CD14-positive monocyte (primary cell): ENCODE measurements at regions not wholly inside any gene's neighbourhood (a gene's known extent, or its start where the extent isn't known, plus 50 kb on each side); places are given as distances from the start of the nearest gene placed in this dataset.

Experiments used
- DNase-seq, 3 donors: peaks; one replicate each; pipeline ENCODE4 v3.0.0-alpha.2; 2011 to 2022
- H2AFZ ChIP-seq: 2 replicates; pipeline ENCODE4 v1.6.0; 2012; ENCODE audit warnings: mild to moderate bottlenecking, low read depth, low read length, inconsistent platforms; ENCODE audit not compliant: insufficient read depth, poor library complexity, severe bottlenecking
- H3K27ac ChIP-seq, 2 donors: 1 replicate in 1 of 2; 2 replicates in 1 of 2; pipeline ENCODE4 v1.5.1; 2012 to 2013; ENCODE audit warnings: low read length in 2 of 2, control low read depth in 1 of 2, inconsistent platforms in 1 of 2, low read depth in 1 of 2, mild to moderate bottlenecking in 1 of 2
- H3K27me3 ChIP-seq, 2 donors: one replicate each; pipeline versions ENCODE4 v1.6.0 to v1.6.1; 2011 to 2013; ENCODE audit warnings: low read length in 2 of 2; ENCODE audit not compliant: control insufficient read depth in 2 of 2, insufficient read depth in 2 of 2
- H3K36me3 ChIP-seq, 2 donors: replicated peaks in 1 of 2; 1 replicate in 1 of 2; 2 replicates in 1 of 2; pipeline versions ENCODE4 v1.5.1 to v1.6.1; 2012 to 2013; ENCODE audit warnings: low read length in 2 of 2, control low read depth in 1 of 2, inconsistent platforms in 1 of 2, mild to moderate bottlenecking in 1 of 2; ENCODE audit not compliant: insufficient read depth in 2 of 2, control insufficient read depth in 1 of 2
- H3K4me1 ChIP-seq, 2 donors: 1 replicate in 1 of 2; 2 replicates in 1 of 2; pipeline versions ENCODE4 v1.5.1 to v1.6.1; 2012 to 2013; ENCODE audit warnings: low read length in 2 of 2, control low read depth in 1 of 2, inconsistent platforms in 1 of 2, mild to moderate bottlenecking in 1 of 2, moderate library complexity in 1 of 2; ENCODE audit not compliant: insufficient read depth in 2 of 2, control insufficient read depth in 1 of 2
- H3K4me2 ChIP-seq: replicated peaks from 2 replicates; pipeline ENCODE3; 2012; ENCODE audit warnings: low read length, moderate library complexity, mild to moderate bottlenecking; ENCODE audit not compliant: poor library complexity, severe bottlenecking; ENCODE audit errors: extremely low read depth
- H3K4me3 ChIP-seq, 3 experiments: fragments of 200-600 bp in 1 of 3; sonication (generic) in 1 of 3; replicated peaks in 1 of 3; 1 replicate in 2 of 3; 2 replicates in 1 of 3; pipeline ENCODE4 v1.5.1; 2011 to 2013; ENCODE audit warnings: low read length in 3 of 3, mild to moderate bottlenecking in 3 of 3, control low read depth in 2 of 3, low read depth in 2 of 3, inconsistent platforms in 1 of 3, moderate library complexity in 1 of 3
- H3K79me2 ChIP-seq: 2 replicates; pipeline ENCODE4 v1.6.0; 2012; ENCODE audit warnings: mild to moderate bottlenecking, control low read depth, inconsistent platforms, low read length, moderate library complexity; ENCODE audit not compliant: insufficient read depth
- H3K9ac ChIP-seq: 2 replicates; pipeline ENCODE4 v1.6.0; 2017; ENCODE audit warnings: low read length, mild to moderate bottlenecking; ENCODE audit not compliant: insufficient read depth, poor library complexity, severe bottlenecking
- H3K9me3 ChIP-seq, 2 donors: replicated peaks in 1 of 2; 1 replicate in 1 of 2; 2 replicates in 1 of 2; pipeline versions ENCODE4 v1.5.1 to v1.6.1; 2012 to 2013; ENCODE audit warnings: low read length in 2 of 2, control low read depth in 1 of 2; ENCODE audit not compliant: control insufficient read depth in 1 of 2, insufficient read depth in 1 of 2
- H4K20me1 ChIP-seq: 2 replicates; pipeline ENCODE4 v1.6.0; 2012; ENCODE audit warnings: mild to moderate bottlenecking, low read length, control low read depth, moderate library complexity; ENCODE audit not compliant: insufficient read depth
- H3K27ac Mint-ChIP-seq, 7 donors: one replicate each; pipeline ENCODE4 v1.8.0; 2020; ENCODE audit warnings: mild to moderate bottlenecking in 7 of 7, mixed read lengths in 7 of 7, moderate library complexity in 6 of 7, inconsistent platforms in 2 of 7
- H3K27me3 Mint-ChIP-seq, 3 donors: one replicate each; pipeline ENCODE4 v1.8.0; 2021 to 2022; ENCODE audit warnings: low read depth in 3 of 3, mild to moderate bottlenecking in 3 of 3, mixed read lengths in 3 of 3, moderate library complexity in 3 of 3, inconsistent platforms in 1 of 3
- H3K36me3 Mint-ChIP-seq, 2 donors: one replicate each; pipeline ENCODE4 v1.8.0; 2020; ENCODE audit warnings: mixed read lengths in 2 of 2, inconsistent platforms in 1 of 2, mild to moderate bottlenecking in 1 of 2
- H3K4me1 Mint-ChIP-seq: one replicate; pipeline ENCODE4 v1.8.0; 2020; ENCODE audit warnings: mild to moderate bottlenecking, mixed read lengths
- H3K4me3 Mint-ChIP-seq, 2 donors: one replicate each; pipeline ENCODE4 v1.8.0; 2020; ENCODE audit warnings: mild to moderate bottlenecking in 2 of 2, mixed read lengths in 2 of 2, moderate library complexity in 1 of 2
- H3K9me3 Mint-ChIP-seq, 7 donors: one replicate each; pipeline ENCODE4 v1.8.0; 2020 to 2022; ENCODE audit warnings: mixed read lengths in 7 of 7, mild to moderate bottlenecking in 6 of 7, moderate library complexity in 6 of 7, inconsistent platforms in 2 of 7
- WGBS: methylation state at CpG from one replicate; pipeline ENCODE4 v1.1.5; 2013; ENCODE audit warnings: missing lambda C conversion rate; ENCODE audit not compliant: insufficient coverage; 5-methylcytosine and 5-hydroxymethylcytosine counted together
- intact Hi-C, 2 donors: fragments of 100-400 bp; cut with micrococcal nuclease; formaldehyde crosslinking; loops; one replicate each; pipeline versions ENCODE4 v1.15.0 to v1.15.1; 2023
- TF ChIP-seq, protein P1 (sequence below): fragments of 200-600 bp; IDR thresholded peaks from one replicate; pipeline ENCODE4 v1.8.0; 2022; ENCODE audit warnings: antibody characterized with exemption, mild to moderate bottlenecking

GRCh38 chr20:40749985-40750506 lies 61.0 kb upstream of the MAFB start:
- H2AFZ ChIP-seq = no peak overlapping the region
- no peak overlapping the region for H3K9ac ChIP-seq
- Mint-ChIP-seq H3K27me3 (peaks cover 0 to 16% (median 3%) of the 10 kb centered on the region in 3 donors), H3K4me3 (no peak overlapping the region), H3K36me3 (peaks cover 0 to 6% of the 10 kb centered on the region in 2 donors), H3K4me1 (peaks cover 77% of the 10 kb centered on the region), H3K9me3 (no peaks in the 10 kb centered on the region), H3K27ac (no peak overlapping the region)
- H3K9me3 ChIP-seq = no peaks in the 10 kb centered on the region
- H3K27me3 ChIP-seq = no peaks in the 10 kb centered on the region
- intact Hi-C loops = loop anchor here (10.0 kb wide), 2 partner anchors 175 to 195 kb away; no protein-coding TSS in a partner anchor
- no peak overlapping the region for H3K4me3 ChIP-seq
- TF ChIP-seq, protein P1, sequence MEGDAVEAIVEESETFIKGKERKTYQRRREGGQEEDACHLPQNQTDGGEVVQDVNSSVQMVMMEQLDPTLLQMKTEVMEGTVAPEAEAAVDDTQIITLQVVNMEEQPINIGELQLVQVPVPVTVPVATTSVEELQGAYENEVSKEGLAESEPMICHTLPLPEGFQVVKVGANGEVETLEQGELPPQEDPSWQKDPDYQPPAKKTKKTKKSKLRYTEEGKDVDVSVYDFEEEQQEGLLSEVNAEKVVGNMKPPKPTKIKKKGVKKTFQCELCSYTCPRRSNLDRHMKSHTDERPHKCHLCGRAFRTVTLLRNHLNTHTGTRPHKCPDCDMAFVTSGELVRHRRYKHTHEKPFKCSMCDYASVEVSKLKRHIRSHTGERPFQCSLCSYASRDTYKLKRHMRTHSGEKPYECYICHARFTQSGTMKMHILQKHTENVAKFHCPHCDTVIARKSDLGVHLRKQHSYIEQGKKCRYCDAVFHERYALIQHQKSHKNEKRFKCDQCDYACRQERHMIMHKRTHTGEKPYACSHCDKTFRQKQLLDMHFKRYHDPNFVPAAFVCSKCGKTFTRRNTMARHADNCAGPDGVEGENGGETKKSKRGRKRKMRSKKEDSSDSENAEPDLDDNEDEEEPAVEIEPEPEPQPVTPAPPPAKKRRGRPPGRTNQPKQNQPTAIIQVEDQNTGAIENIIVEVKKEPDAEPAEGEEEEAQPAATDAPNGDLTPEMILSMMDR = no peak
- WGBS = 100% methylated on average over 1 of the region's 2 CpGs
- DNase-seq = no peak
- H4K20me1 ChIP-seq = no peaks in the 10 kb centered on the region
- no peak overlapping the region for H3K4me2 ChIP-seq
- no peaks in the 10 kb centered on the region for H3K79me2 ChIP-seq
- H3K27ac ChIP-seq = no peak overlapping the region
- H3K4me1 ChIP-seq = peaks cover 47 to 57% of the 10 kb centered on the region in 2 donors
- no peaks in the 10 kb centered on the region for H3K36me3 ChIP-seq

GRCh38 chr20:40750541-40751035 lies 61.6 kb upstream of the MAFB start:
- Mint-ChIP-seq H3K4me1 (peaks cover 77% of the 10 kb centered on the region), H3K36me3 (peaks cover 2 to 6% of the 10 kb centered on the region in 2 donors), H3K27ac (peak overlapping the region in 1 of 7 donors; percentile 16), H3K9me3 (no peaks in the 10 kb centered on the region), H3K27me3 (peaks cover 0 to 15% (median 3%) of the 10 kb centered on the region in 3 donors), H3K4me3 (no peak overlapping the region)
- Histone ChIP-seq H3K27me3 (no peaks in the 10 kb centered on the region), H3K4me2 (no peak overlapping the region), H3K27ac (no peak overlapping the region), H3K79me2 (no peaks in the 10 kb centered on the region), H3K9ac (no peak overlapping the region), H3K4me1 (peaks cover 48 to 57% of the 10 kb centered on the region in 2 donors), H4K20me1 (no peaks in the 10 kb centered on the region), H3K36me3 (no peaks in the 10 kb centered on the region), H3K4me3 (no peak overlapping the region), H2AFZ (no peak overlapping the region), H3K9me3 (no peaks in the 10 kb centered on the region)
- 16% methylated on average over 2 of the region's 5 CpGs for WGBS
- DNase-seq = no peak
- TF ChIP-seq, protein P1 = no peak
- intact Hi-C loops = loop anchor here in 1 of 2 donors (10.0 kb wide), 1 partner anchor 176 kb away; no protein-coding TSS in a partner anchor
